Psoas muscle (tissue), 7 donors: ENCODE measurements at regions not wholly inside any gene's neighbourhood (a gene's known extent, or its start where the extent isn't known, plus 50 kb on each side); places are given as distances from the start of the nearest gene placed in this dataset.

ENCODE experiments used
- ATAC-seq, 4 donors: fragments of 200-7000 bp; cut with Tn5 transposase; one replicate each; pipeline ENCODE4 v1.9.1; 2020; ENCODE audit warnings: moderate library complexity in 3 of 4, mild to moderate bottlenecking in 2 of 4
- DNase-seq, 2 donors: peaks; one replicate each; pipeline ENCODE4 v3.0.0-alpha.2; 2020
- H3K27ac ChIP-seq: fragments of 200-600 bp; one replicate; pipeline ENCODE4 v1.8.0; 2022
- H3K27me3 ChIP-seq, 3 donors: fragments of 200-600 bp in 1 of 3; one replicate each; pipeline versions ENCODE4 v1.6.1 to v1.8.0; 2013 to 2022; ENCODE audit warnings: low read length in 2 of 3, mild to moderate bottlenecking in 2 of 3, moderate library complexity in 1 of 3; ENCODE audit not compliant: insufficient read depth in 3 of 3
- H3K36me3 ChIP-seq, 2 donors: fragments of 200-600 bp in 1 of 2; one replicate each; pipeline versions ENCODE4 v1.6.1 to v1.8.0; 2013 to 2022; ENCODE audit warnings: low read depth in 1 of 2, mild to moderate bottlenecking in 1 of 2, moderate library complexity in 1 of 2; ENCODE audit not compliant: insufficient read depth in 1 of 2
- H3K4me1 ChIP-seq: fragments of 200-600 bp; one replicate; pipeline ENCODE4 v1.8.0; 2022
- H3K4me3 ChIP-seq: fragments of 200-600 bp; one replicate; pipeline ENCODE4 v1.8.0; 2022; ENCODE audit warnings: mild to moderate bottlenecking
- H3K9me3 ChIP-seq: fragments of 200-600 bp; one replicate; pipeline ENCODE4 v1.8.0; 2022
- CTCF ChIP-seq: fragments of 200-600 bp; IDR thresholded peaks from one replicate; pipeline ENCODE4 v1.8.0; 2022; ENCODE audit warnings: antibody characterized with exemption
- WGBS, 3 donors: extraction: QIAGEN DNeasy Blood & Tissue Kit; methylation state at CpG; one replicate each; pipeline versions ENCODE4 v1.1.6 to v1.1.7; 2013; 5-methylcytosine and 5-hydroxymethylcytosine counted together
- intact Hi-C, 2 donors: fragments of 100-400 bp; cut with DNase I; formaldehyde crosslinking; loops; one replicate each; pipeline versions ENCODE4 v1.11.0 to v1.14.2; 2022
- donor health status: healthy with polysubstance abuse.
- donor health status: DM: no; HTN: no; CAD: no; lungs with moderate emphysema.
- donor health status: Bipolar disorder and iron deficiency.
- donor health status: healthy.
- donor health status: DM: yes; HTN: yes; CAD: no.
- donor health status: DM: no; HTN: no; CAD: no.
- donor health status: DM: yes; HTN: yes; CAD: no.

- Histone ChIP-seq H3K27ac (no peak overlapping the region), H3K9me3 (no peaks in the 10 kb centered on the region), H3K4me3 (no peak overlapping the region), H3K4me1 (no peaks in the 10 kb centered on the region), H3K27me3 (no peaks in the 10 kb centered on the region), H3K36me3 (no peaks in the 10 kb centered on the region)
- DNase-seq (no peak), ATAC-seq (no peak)
- intact Hi-C loops = no loop called here
- no peak for TF ChIP-seq CTCF
- 39 to 44% (median 41%) methylated on average over 3 of the region's 3 CpGs for WGBS, 3 donors
Observed at GRCh38 chr9:28410411-28410810, 837.1 kb upstream of the C9orf72 start.

DNA sequence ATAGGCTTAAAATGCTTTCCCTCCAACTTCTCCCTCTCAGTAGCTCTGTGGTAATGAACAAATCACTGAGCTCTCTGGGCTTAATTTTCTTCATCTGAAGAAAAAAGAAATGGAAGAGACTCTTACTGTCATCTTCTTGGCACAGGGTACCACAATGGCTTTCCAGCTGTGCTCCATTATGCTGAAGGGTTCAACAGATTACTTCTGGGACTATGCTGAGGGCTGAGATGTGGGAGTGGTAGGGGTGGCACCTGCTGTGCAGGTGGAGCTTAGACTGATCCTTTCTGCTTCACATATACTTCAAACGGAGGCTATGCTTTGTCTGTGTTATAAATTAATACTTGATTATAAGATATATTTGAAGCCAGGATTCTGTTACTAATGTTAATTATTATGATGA lies 840.2 kb upstream of the C9orf72 start:
- WGBS, 3 donors = 36 to 53% (median 42%) methylated on average over 1 of the region's 1 CpG
- Histone ChIP-seq H3K27me3 (no peaks in the 10 kb centered on the region), H3K36me3 (no peaks in the 10 kb centered on the region), H3K9me3 (no peaks in the 10 kb centered on the region), H3K4me3 (no peak overlapping the region), H3K27ac (no peak overlapping the region), H3K4me1 (no peaks in the 10 kb centered on the region)
- intact Hi-C loops = no loop called here
- TF ChIP-seq CTCF = no peak
- ATAC-seq (no peak), DNase-seq (no peak)

DNA sequence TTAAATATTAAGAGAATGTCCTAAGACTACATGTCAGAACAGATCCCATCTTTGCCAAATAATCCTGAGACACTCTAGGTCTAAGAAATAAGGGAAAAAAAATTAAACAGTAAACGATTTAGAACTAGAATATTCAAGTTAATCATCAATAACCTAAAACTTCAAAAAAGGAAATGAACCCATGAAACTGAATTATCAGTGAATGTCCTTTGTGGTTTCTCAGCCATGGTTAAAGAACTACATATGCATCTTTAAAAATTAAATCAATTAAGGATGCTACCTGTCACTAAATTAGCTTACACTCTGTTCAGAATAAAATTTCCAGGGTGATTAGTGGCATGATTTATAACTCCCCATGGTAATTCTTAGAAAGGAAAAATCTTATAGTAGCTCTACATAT lies 850.0 kb upstream of the C9orf72 start:
- DNase-seq (no peak), ATAC-seq (no peak)
- Histone ChIP-seq H3K36me3 (no peaks in the 10 kb centered on the region), H3K9me3 (no peaks in the 10 kb centered on the region), H3K27me3 (no peaks in the 10 kb centered on the region), H3K27ac (no peak overlapping the region), H3K4me1 (no peaks in the 10 kb centered on the region), H3K4me3 (no peak overlapping the region)
- 33 to 70% (median 55%) methylated on average over 1 of the region's 1 CpG for WGBS, 3 donors
- TF ChIP-seq CTCF = no peak
- intact Hi-C loops = no loop called here

GRCh38 chr9:28435456-28435855 lies 862.2 kb upstream of the C9orf72 start:
- Histone ChIP-seq H3K27ac (no peak overlapping the region), H3K9me3 (no peaks in the 10 kb centered on the region), H3K27me3 (no peaks in the 10 kb centered on the region), H3K4me3 (no peak overlapping the region), H3K36me3 (no peaks in the 10 kb centered on the region), H3K4me1 (no peaks in the 10 kb centered on the region)
- intact Hi-C loops = no loop called here
- TF ChIP-seq CTCF = no peak
- ATAC-seq = no peak
- WGBS, 3 donors = 30 to 47% (median 36%) methylated on average over 1 of the region's 1 CpG
- DNase-seq = no peak

DNA sequence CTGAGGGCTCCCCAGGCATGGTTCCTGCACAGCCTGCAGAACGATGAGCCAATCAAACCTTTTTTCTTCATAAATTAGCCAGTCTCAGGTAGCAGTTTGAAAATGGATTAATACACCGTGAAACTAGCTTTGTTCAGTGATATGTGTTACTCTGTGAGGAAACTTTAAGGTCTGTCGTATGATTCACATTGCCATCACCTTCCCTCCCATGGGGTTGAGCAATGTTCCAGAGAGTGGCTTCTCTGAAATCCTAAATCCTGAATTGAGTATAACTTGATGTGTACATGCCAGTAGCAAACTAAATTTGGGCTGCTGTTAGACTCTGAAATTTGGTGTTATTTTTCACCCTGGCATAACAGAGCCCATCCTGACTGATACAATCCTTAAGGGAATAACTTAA lies 866.4 kb upstream of the C9orf72 start:
- H3K4me3 ChIP-seq = no peak overlapping the region
- intact Hi-C loops = no loop called here
- no peak for TF ChIP-seq CTCF
- H3K27ac ChIP-seq = no peak overlapping the region
- no peaks in the 10 kb centered on the region for H3K36me3 ChIP-seq
- H3K9me3 ChIP-seq = no peaks in the 10 kb centered on the region
- no peak for ATAC-seq
- WGBS, 3 donors = 66 to 76% (median 71%) methylated on average over 3 of the region's 3 CpGs
- no peaks in the 10 kb centered on the region for H3K4me1 ChIP-seq
- H3K27me3 ChIP-seq = no peaks in the 10 kb centered on the region
- no peak for DNase-seq
